G401 (cell line): ENCODE measurements at regions not wholly inside any gene's neighbourhood (a gene's known extent, or its start where the extent isn't known, plus 50 kb on each side); places are given as distances from the start of the nearest gene placed in this dataset.

Experiments used
- DNase-seq: peaks from one replicate; pipeline ENCODE4 v3.0.0-alpha.2; 2015; ENCODE audit warnings: low spot score
- in situ Hi-C: cut with HindIII; loops from 2 replicates; pipeline ENCODE4 v1.10.0; 2016; ENCODE audit warnings: low sequenced_read_pairs, mixed read lengths

GRCh38 chr2:84293791-84294380 lies 165.2 kb downstream of the SUCLG1 start:
- DNase-seq = no peak
- in situ Hi-C loops = no loop called here

GRCh38 chr2:84292545-84292944 lies 166.5 kb downstream of the SUCLG1 start:
- in situ Hi-C loops = no loop called here
- DNase-seq = no peak

GRCh38 chr2:84290537-84290936 lies 168.5 kb downstream of the SUCLG1 start:
- in situ Hi-C loops = no loop called here
- no peak for DNase-seq

- in situ Hi-C loops = no loop called here
- DNase-seq = no peak
Observed at GRCh38 chr2:84288293-84288692, 170.8 kb downstream of the SUCLG1 start.

- in situ Hi-C loops = no loop called here
- no peak for DNase-seq
Observed at GRCh38 chr2:84286878-84287277, 172.2 kb downstream of the SUCLG1 start.

GRCh38 chr2:84285056-84285747 lies 173.9 kb downstream of the SUCLG1 start:
- DNase-seq = no peak
- in situ Hi-C loops = no loop called here

GRCh38 chr2:84283506-84283905 lies 175.6 kb downstream of the SUCLG1 start:
- in situ Hi-C loops = no loop called here

GRCh38 chr2:84281510-84281909 lies 177.6 kb downstream of the SUCLG1 start:
- no peak for DNase-seq
- in situ Hi-C loops = no loop called here

More at GRCh38 chr2:84283506-84283905, 175.6 kb downstream of the SUCLG1 start:
- DNase-seq = no peak

GRCh38 chr2:84280873-84281272 lies 178.2 kb downstream of the SUCLG1 start:
- DNase-seq = no peak
- in situ Hi-C loops = no loop called here

- no peak for DNase-seq
- in situ Hi-C loops = no loop called here
Observed at GRCh38 chr2:84278386-84278785, 180.7 kb downstream of the SUCLG1 start.

GRCh38 chr2:84276590-84277255 lies 182.4 kb downstream of the SUCLG1 start:
- in situ Hi-C loops = no loop called here

GRCh38 chr2:84273406-84273805 lies 185.7 kb downstream of the SUCLG1 start:
- in situ Hi-C loops = no loop called here
- no peak for DNase-seq

More at GRCh38 chr2:84276590-84277255, 182.4 kb downstream of the SUCLG1 start:
- DNase-seq = no peak

- in situ Hi-C loops = no loop called here
- no peak for DNase-seq
Observed at GRCh38 chr2:84271977-84272376, 187.1 kb downstream of the SUCLG1 start.

GRCh38 chr2:84257831-84258230 lies 201.2 kb downstream of the SUCLG1 start:
- peak; percentile 6 for DNase-seq
- in situ Hi-C loops = no loop called here

GRCh38 chr2:84251651-84252302 lies 207.3 kb downstream of the SUCLG1 start:
- in situ Hi-C loops = no loop called here
- no peak for DNase-seq

- in situ Hi-C loops = no loop called here
- no peak for DNase-seq
Observed at GRCh38 chr2:84249140-84249539, 209.9 kb downstream of the SUCLG1 start.

- in situ Hi-C loops = no loop called here
- no peak for DNase-seq
Observed at GRCh38 chr2:84247532-84247931, 211.5 kb downstream of the SUCLG1 start.

- in situ Hi-C loops = no loop called here
- DNase-seq = no peak
Observed at GRCh38 chr2:84243788-84244733, 215.0 kb downstream of the SUCLG1 start.

- in situ Hi-C loops = no loop called here
- DNase-seq = no peak
Observed at GRCh38 chr2:84238907-84239306, 220.2 kb downstream of the SUCLG1 start.
